ENCODE measurements at regions not wholly inside any gene's neighbourhood (a gene's known extent, or its start where the extent isn't known, plus 50 kb on each side); places are given as distances from the start of the nearest gene placed in this dataset.
"Not testable (repeated sequence)": the region's sequence is repeated elsewhere in the genome, so short reads cannot be mapped to it uniquely, and the experiment has no call there.

- TF ChIP-seq CTCF (IDR thresholded peaks at IDR 0.05; ENCODE audit: low read length); EZH2 (IDR thresholded peaks at IDR 0.05; ENCODE audit: borderline replicate concordance, low read length): not testable (repeated sequence)
Measured at GRCh38 chr20:12129532-12129931, 211.8 kb downstream of the BTBD3 start.
